Posterior cingulate gyrus (tissue), 11 donors: ENCODE measurements at regions not wholly inside any gene's neighbourhood (a gene's known extent, or its start where the extent isn't known, plus 50 kb on each side); places are given as distances from the start of the nearest gene placed in this dataset.
"Not testable (repeated sequence)": the region's sequence is repeated elsewhere in the genome, so short reads cannot be mapped to it uniquely, and the experiment has no call there.

Experiments
- DNase-seq, 10 donors: peaks; one replicate each; pipeline versions ENCODE4 v3.0.0 to v3.0.0-alpha.2; 2020 to 2021; ENCODE audit warnings: mixed read lengths in 3 of 10
- intact Hi-C: fragments of 100-400 bp; cut with DNase I; formaldehyde crosslinking; loops from one replicate; pipeline ENCODE4 v1.15.1; 2023

DNA sequence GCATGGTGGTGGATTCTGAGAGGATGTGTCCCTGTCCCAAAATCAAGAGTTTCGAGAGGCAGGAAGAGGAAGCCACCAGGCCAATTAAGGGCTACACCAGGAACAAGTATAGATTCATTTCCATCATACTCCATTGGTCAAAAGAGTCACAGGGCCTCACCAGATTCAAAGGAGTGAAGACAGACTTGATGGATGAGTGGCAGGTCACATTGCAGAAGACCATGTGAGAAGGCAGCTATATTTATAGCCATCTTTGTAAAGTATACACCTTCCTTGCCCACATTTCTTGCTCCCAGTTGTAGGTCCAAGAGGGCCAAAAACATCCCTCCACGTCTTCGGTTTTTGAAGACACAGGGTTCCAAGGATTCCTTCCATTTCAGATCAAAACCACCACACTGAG, 406.0 kb downstream of the BCOR start:
- intact Hi-C loops = loop anchor here (5.0 kb wide), 1 partner anchor 406 kb away; the partner anchor contains the start of gene BCOR
- DNase-seq = no peak

DNA sequence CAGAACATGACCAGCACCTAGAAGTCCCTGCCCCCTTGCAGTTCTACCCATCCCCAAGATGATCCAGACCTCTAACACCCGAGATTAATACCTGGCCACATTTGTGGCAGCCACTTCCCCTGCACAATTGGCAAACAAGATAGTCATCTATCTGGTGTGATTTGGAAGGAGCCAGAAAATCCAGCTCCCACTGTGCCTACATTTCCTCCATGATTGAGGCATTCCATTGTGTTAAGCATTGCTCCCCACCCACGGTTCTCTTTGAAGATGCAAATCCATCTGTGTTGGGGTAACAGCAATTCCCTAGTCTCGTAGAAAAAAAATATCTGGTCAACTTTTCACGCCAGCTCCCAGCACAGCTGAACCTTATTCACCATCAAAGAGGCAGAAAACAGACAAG, 405.0 kb downstream of the BCOR start:
- no peak for DNase-seq
- intact Hi-C loops = loop anchor here (5.0 kb wide), 1 partner anchor 405 kb away; the partner anchor contains the start of gene BCOR

DNA sequence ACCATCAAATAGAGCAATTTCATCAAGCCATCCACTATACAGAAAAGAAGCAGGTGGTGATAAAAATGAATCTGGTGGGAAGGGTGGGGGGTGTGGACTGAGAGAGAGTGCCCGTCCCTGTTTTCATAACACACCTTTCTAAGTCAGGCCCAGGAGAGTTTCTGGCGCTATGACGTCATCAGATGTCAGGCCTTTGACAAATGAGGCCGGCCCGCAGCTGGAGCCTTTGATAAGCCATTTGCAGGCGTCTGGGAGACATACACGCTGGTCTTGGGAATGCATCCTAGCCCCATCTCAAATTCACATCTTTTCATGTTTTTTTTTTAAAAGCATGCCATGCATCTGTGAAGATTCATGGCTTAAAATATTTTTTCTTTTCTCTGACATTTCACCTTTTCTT, 404.5 kb downstream of the BCOR start:
- DNase-seq = no peak
- intact Hi-C loops = loop anchor here (5.0 kb wide), 1 partner anchor 404 kb away; the partner anchor contains the start of gene BCOR

DNA sequence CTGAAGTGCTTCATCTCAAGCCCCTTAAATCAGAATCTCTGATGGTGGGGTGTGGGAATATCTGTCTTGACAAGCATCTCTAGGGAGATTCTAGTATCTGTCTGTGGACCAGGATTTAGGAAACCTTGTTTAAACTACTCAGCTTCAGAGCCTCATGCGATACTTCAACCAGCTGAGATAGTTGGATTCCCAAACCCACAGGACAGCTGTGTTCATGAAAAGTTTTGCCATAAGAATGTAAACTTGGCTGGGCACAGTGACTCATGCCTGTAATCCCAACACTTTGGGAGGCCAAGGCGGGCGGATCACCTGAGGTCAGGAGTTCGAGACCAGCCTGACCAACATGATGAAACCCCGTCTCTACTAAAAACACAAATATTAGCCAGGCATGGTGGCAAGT, 395.1 kb downstream of the BCOR start:
- intact Hi-C loops = not testable (repeated sequence)

DNA sequence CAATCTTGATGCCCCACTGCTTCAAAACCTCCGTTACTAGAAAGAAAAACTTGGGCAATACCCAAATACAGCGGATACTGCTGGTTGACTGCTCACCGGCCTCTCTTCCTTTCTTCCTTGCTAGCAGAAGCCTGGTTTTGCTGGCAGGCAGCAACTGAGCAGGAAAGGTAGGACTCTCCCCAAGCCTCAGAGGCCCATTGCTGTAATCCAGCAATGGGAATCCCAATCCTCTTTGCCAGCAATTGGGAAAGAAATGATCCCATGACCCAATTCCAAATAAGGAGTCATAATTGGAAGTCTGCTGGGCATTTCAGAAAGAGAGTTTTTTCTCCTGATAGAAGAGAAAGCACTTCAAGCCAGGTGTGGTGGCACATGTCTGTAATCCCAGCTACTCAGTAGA, 394.5 kb downstream of the BCOR start:
- no peak for DNase-seq
- intact Hi-C loops = no loop called here

More for the DNA sequence above, 395.1 kb downstream of the BCOR start:
- DNase-seq = not testable (repeated sequence)

DNA sequence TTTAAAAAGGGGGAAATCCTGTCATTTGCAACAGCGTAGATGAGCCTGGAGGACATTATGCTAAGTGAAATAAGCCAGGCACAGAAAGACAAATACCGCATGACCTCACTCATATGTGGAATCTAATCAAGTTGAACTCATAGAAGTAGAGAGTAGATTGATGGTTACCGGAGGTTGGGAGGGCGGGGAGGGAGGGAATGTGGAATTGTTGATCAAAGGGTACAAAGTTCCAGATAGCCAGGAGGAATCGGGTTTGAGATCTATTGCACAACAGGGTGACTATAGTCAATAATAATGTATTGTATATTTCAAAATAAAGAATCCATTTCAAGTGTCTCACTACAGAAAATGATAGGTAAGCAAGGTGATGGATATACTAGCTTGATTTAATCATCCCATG, 393.2 kb downstream of the BCOR start:
- no peak for DNase-seq
- intact Hi-C loops = no loop called here

DNA sequence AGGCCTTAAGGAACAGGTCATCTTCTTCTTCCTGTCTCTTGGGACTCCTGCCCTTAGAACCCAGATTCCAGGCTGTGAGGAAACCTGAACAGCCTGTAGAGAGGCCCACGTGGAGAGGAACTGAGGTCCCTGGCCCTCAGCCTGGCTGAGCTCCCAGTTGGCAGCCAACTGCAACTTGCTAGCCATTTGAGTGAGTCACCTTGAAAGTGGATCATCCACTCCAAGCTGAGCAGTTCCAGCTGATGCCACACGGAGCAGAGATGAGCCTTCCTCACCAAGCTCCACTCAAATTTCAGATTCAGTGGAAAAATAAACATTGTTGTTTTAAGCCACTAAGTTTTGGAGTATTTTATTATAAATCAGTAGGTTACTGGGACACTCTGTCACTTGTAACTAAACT, 392.5 kb downstream of the BCOR start:
- intact Hi-C loops = no loop called here
- DNase-seq = peak in 1 of 10 donors; percentile 39

DNA sequence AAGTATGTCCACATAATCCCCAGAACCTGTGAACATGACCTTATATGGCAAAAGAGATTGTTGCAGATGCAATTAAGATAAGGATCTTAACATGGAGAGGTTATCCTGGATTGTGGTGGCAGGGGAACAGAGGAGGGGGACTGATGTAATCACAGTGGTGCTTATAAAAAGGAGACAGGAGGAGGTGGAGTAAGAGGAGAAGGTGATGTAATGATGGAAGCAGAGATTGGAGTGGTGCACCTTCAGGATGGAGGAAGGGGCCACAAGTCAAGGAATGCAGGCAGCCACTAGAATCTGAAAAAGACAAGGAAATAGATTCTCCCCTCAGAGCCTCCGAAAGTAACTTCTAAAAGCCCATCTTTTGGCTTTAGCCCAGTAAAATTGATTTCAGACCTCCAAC, 388.4 kb downstream of the BCOR start:
- intact Hi-C loops = no loop called here
- DNase-seq = no peak

DNA sequence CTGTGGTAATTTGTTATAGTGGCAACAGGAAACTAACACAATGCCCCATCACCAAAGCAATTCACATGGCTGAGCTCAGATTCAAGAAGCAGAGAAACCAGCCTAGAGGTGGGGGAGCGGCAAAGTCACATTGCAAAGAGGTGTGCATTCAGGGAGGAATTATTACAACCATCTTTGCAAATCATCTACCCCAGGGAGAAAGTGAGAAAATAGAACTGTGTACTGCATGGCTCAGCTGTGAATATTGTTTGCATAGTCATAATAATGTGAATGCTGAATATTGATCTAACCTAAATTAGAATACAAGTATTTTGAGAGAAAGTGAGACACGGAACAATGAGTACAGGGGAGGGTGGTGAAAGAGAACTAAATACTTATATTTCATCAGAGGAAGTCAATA, 387.9 kb downstream of the BCOR start:
- intact Hi-C loops = no loop called here
- DNase-seq = no peak

DNA sequence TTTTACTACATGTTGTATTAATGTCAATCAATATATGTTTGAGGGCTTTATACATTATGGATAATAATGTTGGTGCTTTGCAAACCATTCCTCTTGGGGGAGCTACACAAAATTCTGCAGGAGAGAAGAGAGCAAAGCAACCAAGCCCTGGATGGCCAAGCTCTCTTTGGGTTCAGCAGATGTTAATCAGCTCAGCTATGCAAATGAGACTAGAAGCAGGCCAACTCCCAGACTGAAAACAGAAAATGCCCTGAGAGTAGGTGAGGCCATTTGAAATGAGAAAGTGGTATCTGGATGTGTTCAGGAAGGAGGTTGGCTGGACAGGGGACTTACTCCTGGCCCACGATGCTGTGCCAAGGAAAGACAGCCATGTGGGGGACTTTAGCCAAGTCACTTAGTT, 387.0 kb downstream of the BCOR start:
- DNase-seq = no peak
- intact Hi-C loops = no loop called here

DNA sequence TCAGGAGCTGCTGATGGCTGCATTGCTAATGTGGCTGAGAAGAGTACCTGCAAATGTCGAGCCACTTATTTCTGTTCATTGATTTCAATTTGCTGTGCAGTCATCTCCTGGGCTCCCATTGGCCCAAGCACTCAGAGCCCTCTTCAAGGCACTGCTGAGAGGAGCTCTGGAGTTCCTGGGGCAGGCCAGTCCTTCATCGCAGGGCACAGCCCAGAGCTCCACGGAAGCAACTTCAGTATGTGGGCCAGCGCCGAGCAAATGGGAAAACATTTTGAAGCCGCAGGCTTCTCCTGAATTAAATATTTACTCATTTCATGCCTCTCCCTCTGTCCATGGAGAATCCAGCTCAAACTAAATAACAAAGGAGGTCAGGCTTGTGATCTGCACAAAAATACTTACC, 383.3 kb downstream of the BCOR start:
- DNase-seq = no peak
- intact Hi-C loops = no loop called here

DNA sequence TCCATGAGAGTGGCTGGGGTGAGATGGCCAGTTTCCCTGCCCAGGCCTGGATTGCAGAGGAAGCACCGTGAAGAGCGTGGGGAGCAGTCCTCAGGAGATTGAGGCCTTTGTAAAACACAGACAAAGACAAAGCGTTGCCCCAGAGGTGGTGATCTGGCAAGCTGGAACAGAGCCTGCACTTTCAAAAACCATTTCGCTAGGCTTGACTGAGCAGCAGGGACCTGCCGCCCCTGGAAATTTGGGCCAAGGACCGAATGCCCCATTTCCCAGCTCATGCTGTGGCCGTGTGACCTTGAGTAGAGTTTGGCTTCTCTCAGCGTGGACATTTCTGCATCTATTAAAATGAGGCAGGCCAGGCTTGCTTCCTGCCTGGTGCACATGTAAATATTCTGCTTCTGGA, 381.4 kb downstream of the BCOR start:
- no peak for DNase-seq
- intact Hi-C loops = no loop called here

DNA sequence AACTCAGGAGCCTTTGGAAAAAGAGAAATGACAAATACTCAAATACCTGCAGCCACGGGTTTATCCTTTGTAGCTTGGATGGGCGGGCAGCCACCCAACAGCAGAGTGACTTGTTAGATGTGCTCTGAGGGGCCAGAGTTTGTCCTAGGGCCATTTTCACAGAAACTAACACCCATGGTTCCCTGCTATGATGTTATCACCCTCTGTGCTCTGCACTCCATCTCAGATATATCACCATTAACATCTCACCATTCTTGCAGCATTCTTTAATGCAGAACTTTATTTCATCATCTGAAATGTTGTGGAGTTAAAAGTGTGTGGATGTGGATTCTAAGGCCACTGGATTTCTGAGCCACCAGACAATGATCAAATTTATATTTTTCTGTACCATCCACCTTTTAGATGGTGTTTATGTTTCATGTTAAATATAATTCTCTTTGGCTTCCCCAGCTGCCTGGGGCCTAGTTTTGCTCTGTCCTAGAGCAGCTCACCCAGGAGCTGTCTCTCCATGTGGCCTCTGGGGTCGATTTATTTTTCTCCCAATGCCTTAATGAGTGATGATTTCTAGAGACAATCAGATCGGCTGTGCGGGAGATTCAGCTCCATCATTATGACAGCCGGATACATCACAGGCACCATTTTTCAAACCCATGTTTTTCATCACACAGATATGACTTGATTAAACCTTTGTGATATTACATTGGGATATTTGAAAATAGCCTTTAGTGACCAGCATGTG, 380.8 kb downstream of the BCOR start:
- no peak for DNase-seq
- intact Hi-C loops = no loop called here

DNA sequence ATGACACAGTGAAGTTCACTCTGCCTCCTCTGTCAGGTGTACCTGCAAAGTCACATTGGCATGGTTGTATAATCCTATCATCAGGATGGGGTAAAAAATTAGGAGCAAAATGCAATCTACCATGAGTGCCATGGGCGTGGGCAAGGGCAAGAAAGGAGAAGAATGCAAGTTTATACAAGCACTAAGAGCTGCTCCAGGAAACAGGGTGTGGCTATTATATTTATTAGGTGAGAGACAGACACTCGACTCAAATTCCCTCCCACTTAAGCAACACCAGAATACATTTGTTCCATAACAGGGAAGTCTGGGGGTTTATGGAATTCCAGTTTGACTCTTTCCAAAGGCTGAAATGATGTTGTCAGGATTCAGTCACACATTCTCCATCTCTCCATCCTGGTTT, 378.8 kb downstream of the BCOR start:
- no peak for DNase-seq
- intact Hi-C loops = no loop called here

DNA sequence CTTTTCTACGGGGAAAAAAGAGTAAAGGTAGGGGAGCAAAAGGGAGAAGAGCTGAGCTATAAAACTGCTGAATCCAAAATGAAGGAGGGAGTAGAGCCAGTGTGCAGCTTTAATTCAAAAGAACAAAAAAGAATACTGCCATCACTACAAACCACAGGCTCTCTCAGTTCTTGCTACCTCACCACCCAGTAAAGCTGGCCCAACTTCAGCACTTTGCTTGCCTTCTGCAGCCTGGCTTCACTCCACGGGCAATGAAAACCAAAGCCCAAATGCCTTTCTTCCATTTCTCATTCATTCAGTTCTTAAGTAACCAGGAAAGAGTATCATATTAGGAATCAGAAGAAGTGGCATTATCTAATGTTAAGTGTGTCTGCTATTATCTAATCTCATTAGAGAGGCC, 376.8 kb downstream of the BCOR start:
- intact Hi-C loops = no loop called here
- no peak for DNase-seq

DNA sequence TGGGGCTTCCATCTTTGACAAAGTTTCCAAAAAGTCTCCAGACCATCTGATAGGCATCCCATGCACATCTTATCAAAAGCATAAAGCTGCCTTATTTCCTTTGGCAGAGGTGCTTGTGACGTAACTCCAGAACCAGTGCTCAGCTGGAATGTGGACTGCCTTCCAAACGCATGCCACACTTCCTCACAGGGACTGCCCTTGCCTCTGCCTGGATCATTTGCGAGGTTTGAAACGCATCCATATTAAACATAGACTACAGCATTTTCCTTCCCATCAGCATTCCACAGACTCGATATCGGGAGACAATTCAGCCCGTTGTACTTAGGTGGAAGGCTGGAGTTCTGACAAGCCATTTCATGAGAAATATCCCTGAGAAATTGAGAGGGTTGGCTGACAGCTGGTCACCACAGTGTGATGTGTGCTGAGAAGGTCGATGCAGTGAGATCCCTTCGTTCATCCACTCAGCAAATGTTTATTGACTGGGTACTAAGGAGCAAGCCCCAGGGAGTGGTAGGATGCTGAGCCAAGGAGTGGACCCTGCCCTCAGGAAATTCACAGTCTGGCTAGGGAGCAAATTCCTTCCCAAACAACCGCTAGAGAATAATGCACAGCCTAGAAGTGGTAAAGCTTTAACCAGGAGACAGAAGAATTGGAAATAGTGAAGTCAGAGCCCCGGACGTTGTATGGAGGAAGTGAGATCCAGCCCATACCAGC, 376.0 kb downstream of the BCOR start:
- intact Hi-C loops = no loop called here
- no peak for DNase-seq

DNA sequence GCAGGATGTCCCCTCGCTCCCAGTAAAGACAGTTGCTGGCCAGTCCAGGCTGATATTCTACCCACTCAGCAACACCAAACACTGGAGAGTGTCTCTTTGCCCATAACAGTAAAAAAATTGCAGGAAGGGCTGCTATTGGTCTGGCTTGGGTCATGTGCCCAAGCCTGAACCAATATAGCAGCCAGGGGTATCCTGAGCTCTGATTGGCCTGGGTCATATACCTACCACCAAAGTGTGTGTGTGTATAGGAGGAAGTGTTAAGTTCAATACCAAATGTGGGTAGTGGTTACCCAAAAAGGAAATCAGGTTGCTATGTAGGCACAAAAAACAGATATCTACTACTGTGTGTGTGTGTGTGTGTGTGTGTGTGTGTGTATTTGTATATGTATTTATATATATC, 373.2 kb downstream of the BCOR start:
- intact Hi-C loops = no loop called here
- no peak for DNase-seq

DNA sequence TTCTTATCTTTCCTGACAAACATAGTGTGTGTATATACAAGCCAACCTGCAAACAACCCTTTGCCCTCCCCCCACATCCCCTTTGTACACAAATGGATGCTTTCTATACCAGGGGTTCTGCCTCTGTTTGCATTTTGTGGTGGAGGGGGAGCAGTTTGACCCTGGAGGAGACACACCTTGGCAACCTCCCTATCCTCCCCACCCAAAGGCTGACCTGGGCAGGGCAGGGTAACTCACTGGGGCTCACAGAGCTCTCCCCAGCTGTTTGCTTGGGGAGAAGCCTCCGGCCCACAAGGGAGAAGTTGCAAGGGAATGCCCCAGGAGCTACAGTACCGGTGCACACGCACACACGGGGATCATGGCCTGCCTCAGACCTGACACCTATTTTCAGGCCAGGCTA, 372.6 kb downstream of the BCOR start:
- intact Hi-C loops = no loop called here
- DNase-seq = no peak

DNA sequence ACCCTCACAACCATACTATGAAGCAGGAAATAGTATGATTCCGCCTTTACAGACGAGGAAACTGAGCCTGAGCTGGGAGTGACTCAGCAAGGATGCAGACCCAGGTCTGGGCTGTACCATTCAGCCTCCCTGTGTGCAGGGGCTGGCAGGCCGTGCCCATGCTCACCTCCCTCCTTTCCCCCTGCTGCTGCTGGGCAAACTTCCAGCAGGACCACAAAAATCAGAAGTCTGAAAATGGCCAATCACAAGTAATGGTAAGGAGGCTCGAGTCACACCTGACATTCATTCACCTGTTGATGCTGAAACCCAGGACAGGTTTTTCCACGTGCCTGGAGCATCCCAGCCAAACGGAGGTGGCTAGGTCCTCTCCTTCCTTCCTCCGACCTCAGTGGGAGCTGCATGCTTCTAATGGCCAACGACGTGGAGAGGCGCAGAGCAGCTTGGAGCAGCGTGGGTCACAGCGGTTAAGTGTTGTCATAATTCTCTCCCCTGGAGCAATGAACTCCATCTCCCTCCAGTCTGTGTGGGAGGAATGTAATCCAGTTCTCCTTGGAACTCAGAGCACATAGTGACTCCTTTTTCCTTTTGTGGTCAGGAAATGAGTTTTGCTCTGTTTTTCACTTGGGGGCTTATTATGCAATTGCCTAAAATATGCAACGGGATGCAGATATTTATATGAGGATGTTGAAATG, 371.7 kb downstream of the BCOR start:
- DNase-seq = no peak
- intact Hi-C loops = no loop called here

DNA sequence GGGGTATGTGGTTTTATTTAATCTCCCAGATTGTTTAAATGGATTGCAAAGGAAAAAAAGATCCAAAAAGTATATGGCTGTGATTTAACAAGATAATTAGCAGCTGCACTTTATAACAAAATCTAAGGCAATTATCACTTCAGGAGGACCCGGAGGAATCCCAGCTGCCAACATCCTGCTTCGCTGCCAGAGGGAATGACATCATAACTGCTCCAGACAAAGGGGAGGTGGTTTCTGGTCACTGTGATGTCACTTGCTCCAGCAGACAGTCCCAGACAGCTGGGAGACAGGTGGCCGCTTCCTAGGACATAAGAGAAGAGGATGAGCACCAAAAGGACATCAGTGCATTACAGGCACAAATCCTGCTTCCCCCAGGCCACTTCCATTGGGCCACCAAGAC, 371.0 kb downstream of the BCOR start:
- DNase-seq = no peak
- intact Hi-C loops = no loop called here

DNA sequence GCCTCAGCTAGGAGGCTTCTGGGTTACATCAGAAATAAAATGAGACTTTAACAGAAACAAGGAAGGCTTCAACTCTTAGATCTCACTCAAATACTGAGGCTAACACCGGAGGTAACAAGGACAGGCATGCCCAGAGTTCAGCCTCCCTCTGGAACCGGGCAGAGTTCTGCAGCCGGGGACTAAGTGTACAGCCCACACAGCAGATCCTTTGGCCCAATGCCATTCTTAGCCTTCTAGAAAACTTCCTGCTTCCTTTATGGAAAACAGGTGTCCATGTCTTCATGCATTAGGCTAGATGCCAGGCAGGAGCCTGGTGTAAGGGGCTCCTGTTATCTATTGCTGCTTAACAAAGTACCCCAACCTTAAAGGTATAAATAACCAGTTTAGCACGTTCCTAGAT, 369.7 kb downstream of the BCOR start:
- intact Hi-C loops = no loop called here
- no peak for DNase-seq
